HL-60 (cell line): ENCODE measurements at regions not wholly inside any gene's neighbourhood (a gene's known extent, or its start where the extent isn't known, plus 50 kb on each side); places are given as distances from the start of the nearest gene placed in this dataset.

Experiments
- DNase-seq, 2 experiments: peaks; one replicate each; pipeline ENCODE4 v3.0.0-alpha.2; 2010 to 2020; ENCODE audit warnings: low read depth in 1 of 2, low spot score in 1 of 2
- H3K27ac ChIP-seq: fragments of 250-450 bp; sonication (Bioruptor Pico); replicated peaks from 2 replicates; pipeline ENCODE4 v1.5.1; 2020; ENCODE audit warnings: mild to moderate bottlenecking, moderate library complexity
- H3K27me3 ChIP-seq: fragments of 250-450 bp; sonication (Bioruptor Pico); 2 replicates; pipeline ENCODE4 v1.5.1; 2021; ENCODE audit warnings: mild to moderate bottlenecking, moderate library complexity; ENCODE audit not compliant: insufficient read depth, poor library complexity, severe bottlenecking
- H3K4me3 ChIP-seq: replicated peaks from 2 replicates; pipeline ENCODE4 v1.5.1; 2011; ENCODE audit warnings: mild to moderate bottlenecking, control low read depth, low read length; ENCODE audit not compliant: insufficient read depth
- CTCF ChIP-seq: IDR thresholded peaks from one replicate; pipeline ENCODE4 v1.5.1; 2011; ENCODE audit warnings: low read length, control low read depth, inconsistent platforms; ENCODE audit not compliant: insufficient read depth
- GABPA ChIP-seq: IDR thresholded peaks from 2 replicates; pipeline ENCODE4 v1.6.1; 2012; ENCODE audit warnings: low read depth
- POLR2AphosphoS5 ChIP-seq: IDR thresholded peaks from 2 replicates; pipeline ENCODE4 v1.6.1; 2012; ENCODE audit warnings: low read depth
- REST ChIP-seq: IDR thresholded peaks from 2 replicates; pipeline ENCODE4 v1.6.1; 2012; ENCODE audit warnings: low read depth; ENCODE audit not compliant: insufficient replicate concordance
- SPI1 ChIP-seq: IDR thresholded peaks from 2 replicates; pipeline ENCODE4 v1.6.1; 2012; ENCODE audit warnings: low read depth, mild to moderate bottlenecking, borderline replicate concordance

GRCh38 chr5:68657055-68657961 lies 436.5 kb upstream of the SLC30A5 start:
- Histone ChIP-seq H3K27me3 (no peaks in the 10 kb centered on the region), H3K27ac (no peak overlapping the region), H3K4me3 (no peak overlapping the region)
- no peak for DNase-seq
- TF ChIP-seq POLR2AphosphoS5 (no peak), CTCF (no peak), SPI1 (no peak)

- no peak for TF ChIP-seq GABPA
- TF ChIP-seq POLR2AphosphoS5 = no peak
- no peak for TF ChIP-seq SPI1
- no peak for TF ChIP-seq REST
- TF ChIP-seq CTCF = no peak
- no peak for DNase-seq
- H3K27ac ChIP-seq = no peak overlapping the region
- H3K27me3 ChIP-seq = no peaks in the 10 kb centered on the region
- H3K4me3 ChIP-seq = no peak overlapping the region
Observed at GRCh38 chr5:68658810-68659372, 434.9 kb upstream of the SLC30A5 start.

- Histone ChIP-seq H3K27me3 (no peaks in the 10 kb centered on the region), H3K4me3 (no peak overlapping the region), H3K27ac (no peak overlapping the region)
- no peak for DNase-seq
- TF ChIP-seq POLR2AphosphoS5 (no peak), SPI1 (no peak), REST (no peak), CTCF (no peak), GABPA (no peak)
Observed at GRCh38 chr5:68659881-68660280, 433.9 kb upstream of the SLC30A5 start.
